ENCODE measurements at regions not wholly inside any gene's neighbourhood (a gene's known extent, or its start where the extent isn't known, plus 50 kb on each side); places are given as distances from the start of the nearest gene placed in this dataset.
A peak's percentile ranks its signal among the peaks of the same experiment; 100 is the strongest.

DNA sequence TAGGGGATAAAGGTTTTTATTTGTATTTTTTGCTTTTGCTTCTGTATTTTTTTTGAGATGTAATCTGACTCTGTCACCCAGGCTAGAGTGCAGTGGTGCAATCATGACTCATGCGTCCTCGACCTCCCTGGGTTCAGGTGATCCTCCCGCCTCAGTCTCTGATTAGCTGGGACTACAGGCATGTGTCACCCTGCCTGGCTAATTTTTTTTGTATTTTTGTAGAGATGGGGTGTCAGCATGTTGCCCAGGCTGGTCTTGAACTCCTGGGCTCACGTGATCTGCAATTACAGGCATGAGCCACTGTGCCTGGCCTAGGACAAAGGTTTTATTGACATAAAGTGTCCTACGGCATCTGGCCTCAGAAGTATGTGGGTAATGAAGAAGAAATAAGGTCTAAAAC, 297.1 kb upstream of the C9orf72 start:
- TF ChIP-seq GATA1 (IDR thresholded peaks at IDR 0.05; ENCODE audit: low read depth, low read length) (no peak), POLR2A (IDR thresholded peaks at IDR 0.05; ENCODE audit: low read length) (no peak)
- DNase-seq, result no peak

DNA sequence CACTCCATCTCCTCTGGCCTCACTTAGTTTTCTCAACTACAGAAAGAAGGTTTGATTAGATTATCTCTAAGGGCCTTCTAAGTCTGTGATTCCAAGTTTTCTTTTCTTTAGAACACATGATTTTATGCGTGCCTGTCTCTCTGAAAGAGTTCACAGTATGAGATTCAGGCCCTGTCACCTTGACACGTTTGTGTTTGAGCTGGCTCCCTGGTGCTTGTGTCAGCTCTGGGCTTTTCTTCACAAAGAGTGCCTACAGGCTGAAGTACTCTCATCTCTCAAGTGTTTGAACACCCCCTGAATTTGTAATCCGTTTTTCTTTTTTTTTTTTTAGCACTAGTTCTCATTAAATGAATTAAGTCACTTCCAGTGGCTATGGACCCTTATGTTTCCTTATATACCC, 306.9 kb upstream of the C9orf72 start:
- DNase-seq, result no peak
- TF ChIP-seq GATA1 (IDR thresholded peaks at IDR 0.05; ENCODE audit: low read depth, low read length) (no peak), POLR2A (IDR thresholded peaks at IDR 0.05; ENCODE audit: low read length) (no peak)

DNA sequence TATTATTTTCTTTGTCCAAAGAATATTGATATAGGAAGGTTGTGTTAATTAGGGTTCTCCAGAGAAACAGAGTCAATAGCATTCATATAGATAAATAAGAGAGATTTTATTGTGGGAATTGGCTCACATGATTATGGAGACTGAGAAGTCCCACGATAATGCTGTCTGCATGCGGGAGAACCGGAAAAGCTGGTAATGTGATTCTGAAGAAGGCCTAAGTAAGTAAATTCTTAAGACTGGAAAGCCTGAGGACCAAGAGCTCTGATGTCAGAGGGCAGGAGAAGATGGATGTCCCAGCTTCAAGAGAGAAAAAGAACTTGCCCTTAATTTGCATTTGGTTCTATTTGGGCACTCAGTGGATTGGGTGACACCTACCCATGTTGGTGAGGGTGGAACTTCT, 307.4 kb upstream of the C9orf72 start:
- no peak for DNase-seq
- no peak for TF ChIP-seq POLR2A (IDR thresholded peaks at IDR 0.05; ENCODE audit: low read length)
- TF ChIP-seq GATA1 (IDR thresholded peaks at IDR 0.05; ENCODE audit: low read depth, low read length), result no peak

DNA sequence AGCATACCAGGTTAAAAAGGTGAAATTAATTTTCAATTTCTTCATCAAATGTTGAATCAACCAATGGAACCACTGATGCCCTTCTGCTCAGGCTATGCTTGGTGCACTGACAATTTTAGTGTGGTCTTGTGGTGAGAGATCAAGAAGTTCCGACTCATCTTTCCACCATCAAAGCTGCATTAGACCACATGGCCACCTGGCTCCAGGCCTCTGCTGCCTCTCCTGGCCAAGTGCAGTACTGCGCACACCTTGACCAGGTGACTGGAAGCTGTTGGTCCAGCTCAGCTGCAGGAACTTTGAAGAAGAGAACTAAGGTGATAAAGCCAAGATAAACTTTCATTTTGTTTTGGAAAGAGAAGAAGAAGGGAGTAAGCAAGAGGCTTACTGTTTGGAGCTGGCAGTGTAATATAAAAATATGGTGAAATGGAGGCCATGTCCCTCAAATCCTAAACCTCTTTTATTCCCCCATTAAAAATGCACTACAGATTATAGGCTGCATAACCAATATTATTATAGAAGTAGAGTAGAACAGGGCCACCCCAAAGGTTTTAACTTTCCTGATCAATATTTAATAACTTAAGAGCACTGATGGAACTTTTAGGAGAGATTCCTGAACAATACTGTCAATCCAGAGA, 315.5 kb upstream of the C9orf72 start:
- TF ChIP-seq GATA1 (IDR thresholded peaks at IDR 0.05; ENCODE audit: low read depth, low read length) (no peak), POLR2A (IDR thresholded peaks at IDR 0.05; ENCODE audit: low read length) (no peak)
- DNase-seq, result peak; percentile 27 to 58

DNA sequence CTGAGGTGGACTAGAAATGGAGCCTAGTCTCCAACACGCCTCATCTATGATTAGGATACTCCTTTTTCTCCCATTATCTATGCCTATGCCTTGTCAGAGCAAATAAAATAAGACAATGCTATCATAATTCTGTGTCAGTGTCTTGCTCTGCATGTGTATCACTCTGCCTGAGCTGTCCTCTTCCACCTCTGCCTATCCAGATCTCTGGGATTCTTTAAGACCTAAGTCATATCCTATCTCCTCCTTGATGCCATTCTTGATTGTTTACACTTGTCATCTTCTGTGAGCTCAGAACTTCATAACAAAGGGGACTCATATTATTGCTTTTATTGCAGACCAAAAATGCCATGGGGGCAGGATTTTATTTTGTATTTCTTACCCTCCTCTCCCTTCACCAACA, 351.2 kb upstream of the C9orf72 start:
- DNase-seq, result no peak
- TF ChIP-seq GATA1 (IDR thresholded peaks at IDR 0.05; ENCODE audit: low read depth, low read length), result no peak
- no peak for TF ChIP-seq POLR2A (IDR thresholded peaks at IDR 0.05; ENCODE audit: low read length)

DNA sequence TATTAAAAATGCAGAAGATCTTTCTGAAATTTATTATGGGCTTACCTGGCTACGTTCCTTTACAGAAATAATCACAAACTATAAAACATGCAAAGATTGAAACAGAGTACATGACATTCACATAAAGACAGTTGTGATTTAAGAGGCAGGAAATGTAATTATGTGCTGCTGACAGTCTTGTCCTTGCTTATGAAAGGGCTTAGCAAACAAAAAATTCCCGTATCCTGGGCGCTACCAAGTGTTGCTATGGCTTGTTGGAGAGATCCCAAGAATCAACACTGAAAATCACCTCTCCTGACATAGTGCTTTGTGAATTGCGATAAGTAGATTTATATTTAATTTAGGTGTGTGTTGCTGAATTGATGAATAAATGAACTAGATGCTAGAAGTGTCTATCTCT, 352.5 kb upstream of the C9orf72 start:
- TF ChIP-seq GATA1 (IDR thresholded peaks at IDR 0.05; ENCODE audit: low read depth, low read length) (no peak), POLR2A (IDR thresholded peaks at IDR 0.05; ENCODE audit: low read length) (no peak)
- no peak for DNase-seq

DNA sequence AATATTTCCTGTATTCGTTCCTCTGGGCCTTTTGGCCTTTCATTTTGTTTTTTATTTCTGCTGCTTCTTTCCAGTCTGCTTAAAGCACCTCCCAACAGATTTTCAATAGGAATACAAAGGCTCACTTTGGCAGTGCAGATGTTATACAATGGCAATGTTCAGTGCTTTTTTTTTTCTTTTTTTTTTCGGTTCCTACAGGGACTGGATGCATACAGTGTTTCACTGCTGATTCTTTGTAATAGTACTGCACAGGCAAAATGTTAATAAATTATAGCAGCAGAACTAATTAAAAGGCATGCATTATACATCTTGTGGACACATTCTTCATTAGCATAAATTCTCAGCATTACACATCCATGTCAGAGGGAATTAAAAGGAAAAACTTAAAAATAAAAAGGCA, 356.6 kb upstream of the C9orf72 start:
- DNase-seq, result no peak
- TF ChIP-seq POLR2A (IDR thresholded peaks at IDR 0.05; ENCODE audit: low read length) (no peak), GATA1 (IDR thresholded peaks at IDR 0.05; ENCODE audit: low read depth, low read length) (no peak)

DNA sequence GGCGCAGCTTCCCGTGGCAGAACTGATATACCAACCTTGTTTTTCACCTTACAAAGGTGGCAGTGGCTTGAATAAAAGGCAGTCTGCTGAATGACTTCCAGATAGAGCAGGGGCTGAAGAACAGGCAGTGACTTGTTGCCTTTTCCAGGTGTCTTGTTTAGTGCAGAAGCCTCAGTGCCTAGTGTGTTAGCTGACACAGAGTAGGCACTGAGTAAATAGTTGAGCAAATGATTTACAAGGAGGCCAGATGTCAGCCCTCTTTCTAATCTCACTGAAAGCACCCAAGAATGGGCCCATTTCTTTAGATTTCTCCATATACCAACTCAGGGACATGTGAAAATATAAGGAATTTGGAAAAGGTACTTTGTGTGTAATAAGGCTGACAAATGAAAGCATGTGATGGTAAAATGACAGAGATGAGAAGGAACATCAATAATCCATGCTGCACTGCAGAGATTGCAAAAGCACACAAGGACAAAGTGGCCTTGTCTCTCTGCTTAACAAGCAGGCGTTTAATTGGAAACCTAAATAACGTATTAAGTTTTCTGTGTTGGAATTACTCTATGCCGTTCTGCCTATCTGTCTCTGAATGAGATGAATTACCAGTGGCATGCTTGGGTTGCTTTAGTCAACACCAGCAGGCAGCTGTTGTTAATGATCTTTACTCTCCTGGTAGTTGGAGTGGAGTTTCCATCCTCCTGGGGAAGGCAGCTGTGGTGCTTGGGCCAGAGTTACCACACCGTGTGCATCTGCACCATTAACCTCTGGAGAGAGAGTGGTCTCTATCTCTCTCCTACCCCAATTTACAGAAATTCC, 360.1 kb upstream of the C9orf72 start:
- no peak for DNase-seq
- no peak for TF ChIP-seq GATA1 (IDR thresholded peaks at IDR 0.05; ENCODE audit: low read depth, low read length)
- no peak for TF ChIP-seq POLR2A (IDR thresholded peaks at IDR 0.05; ENCODE audit: low read length)

DNA sequence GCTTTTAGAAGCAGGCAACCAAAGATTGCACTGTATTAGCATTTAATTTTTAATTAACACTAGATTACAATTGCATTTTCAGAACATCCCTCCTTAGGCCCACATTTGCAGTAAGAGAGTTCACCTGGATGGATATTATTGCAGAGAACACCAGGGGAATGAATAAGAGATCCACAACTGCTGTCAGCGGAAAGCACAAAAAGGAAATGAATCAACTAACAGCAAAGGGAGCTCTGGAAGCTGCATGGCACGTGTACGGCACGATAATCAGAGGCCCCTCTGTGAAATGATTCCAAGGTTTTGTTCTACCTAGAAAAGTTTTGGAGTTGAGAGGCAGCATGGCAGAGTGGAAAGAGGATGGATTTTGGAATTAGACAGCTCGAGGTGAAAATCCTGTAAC, 361.2 kb upstream of the C9orf72 start:
- TF ChIP-seq GATA1 (IDR thresholded peaks at IDR 0.05; ENCODE audit: low read depth, low read length) (no peak), POLR2A (IDR thresholded peaks at IDR 0.05; ENCODE audit: low read length) (no peak)
- no peak for DNase-seq

DNA sequence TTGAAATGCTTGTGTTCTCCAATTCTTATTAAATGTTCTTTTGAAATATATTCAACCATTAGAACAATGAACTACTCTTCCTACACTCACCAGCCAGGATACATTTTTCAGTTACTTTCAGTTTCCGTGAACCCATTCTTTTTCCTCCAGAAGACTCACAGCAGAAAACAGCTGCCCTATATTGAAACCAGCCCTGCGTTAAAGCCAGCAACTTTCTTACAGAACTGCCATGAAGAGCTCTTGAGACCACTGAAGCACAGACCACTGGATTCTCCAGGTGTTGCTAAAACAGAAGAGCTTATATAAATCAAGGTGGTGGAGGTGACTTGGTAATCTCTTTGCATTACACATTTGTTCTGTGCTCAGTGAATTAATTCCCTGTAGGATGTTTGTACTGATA, 365.9 kb upstream of the C9orf72 start:
- no peak for DNase-seq
- TF ChIP-seq GATA1 (IDR thresholded peaks at IDR 0.05; ENCODE audit: low read depth, low read length), result no peak
- TF ChIP-seq POLR2A (IDR thresholded peaks at IDR 0.05; ENCODE audit: low read length), result no peak

DNA sequence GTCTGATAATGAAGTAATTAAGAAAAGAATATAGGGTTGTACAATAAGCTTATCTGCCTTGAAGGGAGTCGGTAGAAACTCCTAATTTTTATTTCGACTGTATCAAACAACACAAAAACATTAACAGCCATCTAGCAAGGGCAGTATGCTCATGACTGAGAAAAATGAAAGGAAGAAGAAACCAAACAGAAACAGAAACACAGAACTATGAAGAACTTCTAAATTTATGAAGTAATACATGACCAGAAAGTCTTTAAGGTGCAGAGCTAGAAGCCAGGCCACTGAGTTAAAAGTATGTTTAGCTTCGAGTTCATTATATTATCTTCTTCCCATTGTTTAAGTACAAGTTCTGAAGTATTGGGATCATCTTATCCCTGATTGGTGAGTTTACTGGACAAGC, 367.3 kb upstream of the C9orf72 start:
- no peak for DNase-seq
- no peak for TF ChIP-seq GATA1 (IDR thresholded peaks at IDR 0.05; ENCODE audit: low read depth, low read length)
- TF ChIP-seq POLR2A (IDR thresholded peaks at IDR 0.05; ENCODE audit: low read length), result no peak

DNA sequence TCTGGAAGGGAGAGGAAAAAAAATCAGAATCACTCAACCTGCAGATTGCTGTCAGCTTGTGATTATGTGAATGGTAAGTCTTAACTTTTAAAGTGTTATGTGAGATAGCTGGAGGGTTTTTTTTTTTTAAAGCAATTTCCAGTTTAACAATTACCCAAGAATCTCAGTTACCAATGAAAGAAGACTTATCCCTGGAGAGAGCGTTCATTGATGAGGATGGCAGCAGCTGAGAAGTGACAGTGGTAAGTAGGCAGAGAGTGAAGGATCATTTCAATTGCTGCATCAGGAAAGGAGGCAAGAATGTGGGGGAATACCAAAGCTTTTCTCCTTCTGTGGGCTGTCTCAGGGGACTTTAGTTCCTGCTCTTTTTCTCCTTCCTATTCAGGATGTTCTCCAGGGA, 370.2 kb upstream of the C9orf72 start:
- no peak for TF ChIP-seq POLR2A (IDR thresholded peaks at IDR 0.05; ENCODE audit: low read length)
- no peak for TF ChIP-seq GATA1 (IDR thresholded peaks at IDR 0.05; ENCODE audit: low read depth, low read length)
- no peak for DNase-seq

DNA sequence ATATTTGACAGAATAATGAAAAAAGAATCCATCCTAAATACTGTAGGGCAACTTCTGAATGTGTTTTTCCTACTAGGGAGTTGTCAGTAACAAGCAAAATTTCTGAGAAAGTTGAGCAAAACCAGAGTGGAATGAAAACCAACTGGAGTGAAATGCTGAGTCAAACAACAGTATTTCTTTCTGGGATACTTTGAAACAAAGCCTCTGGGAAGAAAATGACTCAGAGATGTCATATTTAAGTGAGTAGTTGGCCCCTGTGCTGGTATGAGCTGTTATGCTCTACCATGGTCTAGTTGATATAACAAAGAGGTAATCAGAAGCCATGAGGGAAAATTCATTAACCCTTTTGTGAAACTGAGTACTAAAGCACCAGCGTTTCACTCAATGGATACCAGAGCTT, 372.1 kb upstream of the C9orf72 start:
- DNase-seq, result no peak
- no peak for TF ChIP-seq POLR2A (IDR thresholded peaks at IDR 0.05; ENCODE audit: low read length)
- TF ChIP-seq GATA1 (IDR thresholded peaks at IDR 0.05; ENCODE audit: low read depth, low read length), result no peak

DNA sequence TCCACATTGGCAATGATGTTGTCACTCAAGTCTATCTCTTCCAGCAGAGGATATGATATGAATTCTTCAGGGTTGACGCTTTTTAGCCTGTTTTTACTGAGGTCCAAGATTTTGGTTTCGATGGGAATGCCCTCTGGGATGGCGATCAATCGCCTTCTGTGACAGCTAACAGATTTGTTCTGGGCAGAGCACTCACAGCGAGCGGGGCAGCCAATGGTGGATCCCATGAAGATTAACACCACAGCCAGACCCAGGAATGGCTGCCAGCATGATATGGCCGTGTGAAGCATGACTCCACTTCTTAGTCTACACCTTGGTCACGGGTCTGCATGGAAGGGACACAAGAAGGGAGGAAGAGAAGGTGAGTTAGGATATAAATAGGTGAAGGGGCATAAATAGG, 377.1 kb upstream of the C9orf72 start:
- DNase-seq, result no peak
- TF ChIP-seq POLR2A (IDR thresholded peaks at IDR 0.05; ENCODE audit: low read length) (no peak), GATA1 (IDR thresholded peaks at IDR 0.05; ENCODE audit: low read depth, low read length) (no peak)

DNA sequence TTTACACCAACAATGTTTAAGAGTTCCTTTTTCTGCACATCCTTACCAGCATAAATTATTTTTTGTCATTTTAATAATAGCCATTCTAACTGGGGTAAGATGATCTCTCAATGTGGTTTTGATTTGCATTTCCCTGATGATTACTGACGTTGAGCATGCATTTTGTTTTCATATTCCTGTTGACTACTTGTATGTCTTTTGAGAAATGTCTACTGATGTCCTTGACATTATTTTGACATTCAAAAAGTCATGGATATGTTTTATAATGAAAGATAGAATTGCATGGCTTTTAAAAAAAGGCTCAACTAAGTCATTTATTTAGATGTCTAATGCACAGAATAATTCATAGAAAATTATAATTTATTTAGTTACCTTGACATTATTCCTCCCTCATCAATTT, 381.6 kb upstream of the C9orf72 start:
- no peak for DNase-seq
- no peak for TF ChIP-seq GATA1 (IDR thresholded peaks at IDR 0.05; ENCODE audit: low read depth, low read length)

Data from erythroblast (primary cell).